HG03139 (cell line): ENCODE measurements at regions not wholly inside any gene's neighbourhood (a gene's known extent, or its start where the extent isn't known, plus 50 kb on each side); places are given as distances from the start of the nearest gene placed in this dataset.
"Not testable (repeated sequence)": the region's sequence is repeated elsewhere in the genome, so short reads cannot be mapped to it uniquely, and the experiment has no call there.

ENCODE experiments used
- ATAC-seq: cut with Tn5 transposase; IDR thresholded peaks from one replicate; pipeline ENCODE4 v1.9.1; 2021; ENCODE audit not compliant: unreplicated experiment

DNA sequence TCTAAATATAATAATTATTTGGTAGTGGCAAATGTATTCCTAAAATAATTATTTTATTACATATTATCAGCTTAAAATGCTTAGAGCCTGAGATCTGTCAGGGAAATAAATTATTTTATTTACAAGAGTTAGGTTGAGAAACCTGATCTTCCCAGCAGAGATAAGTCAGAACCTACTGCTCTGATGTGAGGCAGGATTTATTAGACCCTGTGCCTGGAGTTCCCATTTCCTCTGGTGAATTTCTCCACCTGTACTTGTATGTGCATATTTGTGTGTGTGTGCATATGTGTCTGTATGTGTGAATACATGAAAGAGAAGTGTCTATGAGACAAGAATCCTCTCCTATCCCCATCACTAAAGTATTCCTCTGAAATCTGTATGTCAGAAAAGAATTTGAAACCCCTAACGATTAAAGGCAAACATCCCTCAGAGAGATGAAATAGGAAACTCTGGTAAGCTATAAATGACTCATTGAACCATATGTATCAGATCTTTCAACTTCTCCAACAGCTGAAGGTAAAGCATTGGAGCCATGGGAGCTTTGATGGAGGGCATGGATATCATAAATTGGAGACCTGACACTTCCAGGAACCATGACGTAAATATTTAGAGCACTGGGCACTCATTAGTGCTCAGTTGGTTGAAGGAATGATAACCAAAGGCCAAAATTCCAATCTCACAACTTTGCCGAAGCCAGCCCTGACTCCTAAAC, 190.9 kb downstream of the XPNPEP1 start:
- ATAC-seq = no peak

DNA sequence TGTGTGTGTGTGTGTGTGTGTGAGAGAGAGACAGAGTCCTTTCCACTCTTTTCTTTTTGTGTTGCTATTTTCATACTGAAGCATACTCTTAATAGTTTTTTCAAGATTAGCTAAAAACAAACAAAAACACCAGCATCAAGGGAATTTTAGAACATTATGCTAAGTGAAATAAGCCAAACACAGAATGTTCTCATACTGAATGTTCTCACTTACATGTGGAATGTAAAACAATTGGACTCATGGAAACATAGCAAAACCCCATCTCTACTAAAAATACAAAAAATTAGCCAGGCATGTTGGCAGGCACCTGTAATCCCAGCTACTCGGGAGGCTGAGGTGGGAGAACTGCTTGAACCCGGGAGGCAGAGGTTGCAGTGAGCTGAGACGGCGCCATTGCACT, 193.4 kb downstream of the XPNPEP1 start:
- ATAC-seq = not testable (repeated sequence)

DNA sequence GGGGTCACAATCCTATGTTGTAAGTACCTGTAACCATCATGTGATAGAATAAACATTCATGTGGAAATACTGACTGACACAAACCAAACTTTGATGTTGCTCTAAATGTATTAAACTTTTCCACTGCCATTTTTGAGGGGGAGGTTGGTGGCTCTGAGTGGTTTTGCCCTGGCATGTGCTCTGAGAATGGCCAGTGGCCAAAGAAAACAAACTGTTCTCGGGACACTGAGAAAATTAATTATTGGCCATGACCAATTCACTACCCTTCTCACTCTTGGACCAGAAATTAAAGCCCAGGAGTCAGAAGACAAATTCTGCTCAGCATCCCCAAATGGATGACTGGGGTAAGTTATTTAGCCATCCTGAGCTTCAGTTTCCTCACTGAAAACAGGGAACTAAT, 195.9 kb downstream of the XPNPEP1 start:
- ATAC-seq = no peak

DNA sequence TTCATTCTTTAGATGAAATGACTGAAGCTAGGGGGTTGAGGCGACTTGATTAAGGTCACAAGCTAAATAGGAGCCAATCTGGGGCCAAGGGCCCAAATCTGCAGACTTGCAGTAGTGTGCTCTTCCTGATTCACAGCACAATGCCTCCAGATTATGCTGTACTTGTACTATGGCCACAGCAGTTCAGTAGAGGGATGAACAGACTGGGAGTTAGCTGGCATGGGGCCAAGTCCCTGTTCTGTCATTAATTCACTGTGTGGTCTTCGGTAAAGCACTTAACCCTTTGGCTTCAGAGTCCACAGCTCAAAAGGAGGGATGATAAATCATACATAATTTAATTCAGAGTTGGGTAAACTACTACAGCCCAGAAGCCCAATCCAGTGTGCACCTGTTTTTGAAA, 196.8 kb downstream of the XPNPEP1 start:
- no peak for ATAC-seq

DNA sequence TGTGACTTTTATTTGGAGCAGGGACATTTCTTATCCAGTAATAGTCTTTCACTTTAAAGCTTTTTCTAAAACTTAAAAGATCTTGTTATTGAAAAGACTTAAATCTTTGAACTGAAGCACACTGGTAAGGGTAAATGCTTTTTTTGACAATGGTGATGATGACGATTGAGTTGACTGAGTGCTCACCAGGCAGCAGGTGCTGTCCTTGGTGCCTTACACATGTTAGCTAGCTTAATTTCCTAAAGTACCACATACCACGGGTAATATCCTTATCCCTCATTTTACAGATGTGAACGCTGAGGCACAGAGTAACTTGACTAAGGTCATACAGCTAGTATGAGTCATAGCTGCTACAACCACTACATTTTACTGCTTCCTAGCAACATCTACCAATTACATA, 200.0 kb downstream of the XPNPEP1 start:
- no peak for ATAC-seq

DNA sequence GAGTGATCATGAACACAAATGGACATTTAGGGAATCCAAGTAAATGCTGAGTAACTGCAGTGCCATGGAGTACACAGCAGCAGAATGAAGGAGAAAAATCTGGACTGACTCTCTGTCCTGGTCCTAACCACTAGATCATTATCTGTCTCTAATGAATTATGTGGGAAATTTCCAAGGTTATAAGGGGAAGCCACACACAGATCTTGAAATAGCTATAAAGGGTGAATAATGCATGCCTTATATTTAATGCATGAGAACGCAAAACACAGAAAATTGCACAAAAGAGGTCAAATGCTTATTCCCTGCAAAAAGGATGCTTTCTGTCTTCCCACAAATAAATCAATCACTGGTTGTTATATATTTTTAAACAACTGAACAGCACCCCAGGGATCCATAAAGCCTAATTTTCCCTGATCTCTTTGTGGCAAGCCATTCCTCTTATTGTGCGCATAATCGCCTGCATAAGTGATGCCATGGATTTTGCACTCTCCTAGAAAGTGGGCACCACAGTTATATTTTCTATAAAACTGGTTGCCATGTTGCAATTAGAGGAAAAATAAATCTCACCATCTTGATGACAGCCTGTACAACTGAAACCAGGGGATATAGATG, 201.8 kb downstream of the XPNPEP1 start:
- ATAC-seq = no peak

DNA sequence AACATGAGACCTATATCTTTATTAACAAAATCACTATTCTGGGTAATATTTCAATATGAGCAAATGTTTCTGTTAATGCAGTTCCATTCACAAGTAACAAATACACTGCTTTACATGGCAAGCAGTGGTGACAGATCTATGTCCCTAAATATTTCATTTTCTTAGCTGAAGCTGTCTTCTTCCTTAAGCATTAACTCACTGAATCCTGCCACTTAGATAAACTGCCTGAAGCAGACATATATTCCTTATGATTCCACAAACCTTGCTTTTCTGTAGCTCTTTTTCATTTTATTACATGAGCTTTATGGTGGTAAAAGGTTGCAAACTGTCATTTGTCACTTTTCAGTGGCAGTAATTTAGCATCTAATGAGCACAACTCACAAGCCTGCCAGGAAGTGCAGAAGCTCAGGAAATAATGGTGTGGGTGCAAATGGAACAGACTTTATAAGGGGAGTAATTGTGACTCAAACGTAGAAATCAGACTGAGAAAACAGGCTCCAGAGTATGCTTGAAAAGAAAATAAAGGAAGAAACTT, 217.2 kb downstream of the XPNPEP1 start:
- no peak for ATAC-seq

DNA sequence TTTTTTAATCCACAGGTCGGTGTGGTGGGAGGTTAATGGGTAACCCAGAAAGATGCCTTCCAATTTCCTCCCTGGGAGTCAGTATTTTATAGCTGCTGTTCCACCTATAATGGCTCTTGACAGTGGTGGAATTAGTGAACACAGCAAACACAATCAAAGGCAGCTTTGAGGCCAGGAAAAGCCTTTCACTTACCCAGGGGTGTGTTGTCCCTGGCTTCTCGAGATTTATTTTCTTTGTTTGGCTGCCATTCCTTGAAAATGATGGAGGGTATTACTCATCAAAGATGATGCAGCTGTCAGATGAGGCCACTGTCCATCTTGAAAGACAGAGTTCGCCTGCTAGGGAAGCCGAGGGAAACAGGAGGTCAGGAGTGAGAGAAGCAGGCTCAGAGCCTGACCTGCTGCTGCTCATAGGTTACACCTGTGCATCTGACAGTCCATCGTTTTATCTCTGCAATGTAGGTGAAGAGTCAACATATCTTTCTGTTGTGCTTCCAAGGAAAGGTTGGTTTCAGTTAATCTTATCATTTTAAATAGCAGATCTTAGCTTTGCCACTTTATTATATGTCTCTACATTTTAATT, 221.6 kb downstream of the XPNPEP1 start:
- ATAC-seq = no peak

DNA sequence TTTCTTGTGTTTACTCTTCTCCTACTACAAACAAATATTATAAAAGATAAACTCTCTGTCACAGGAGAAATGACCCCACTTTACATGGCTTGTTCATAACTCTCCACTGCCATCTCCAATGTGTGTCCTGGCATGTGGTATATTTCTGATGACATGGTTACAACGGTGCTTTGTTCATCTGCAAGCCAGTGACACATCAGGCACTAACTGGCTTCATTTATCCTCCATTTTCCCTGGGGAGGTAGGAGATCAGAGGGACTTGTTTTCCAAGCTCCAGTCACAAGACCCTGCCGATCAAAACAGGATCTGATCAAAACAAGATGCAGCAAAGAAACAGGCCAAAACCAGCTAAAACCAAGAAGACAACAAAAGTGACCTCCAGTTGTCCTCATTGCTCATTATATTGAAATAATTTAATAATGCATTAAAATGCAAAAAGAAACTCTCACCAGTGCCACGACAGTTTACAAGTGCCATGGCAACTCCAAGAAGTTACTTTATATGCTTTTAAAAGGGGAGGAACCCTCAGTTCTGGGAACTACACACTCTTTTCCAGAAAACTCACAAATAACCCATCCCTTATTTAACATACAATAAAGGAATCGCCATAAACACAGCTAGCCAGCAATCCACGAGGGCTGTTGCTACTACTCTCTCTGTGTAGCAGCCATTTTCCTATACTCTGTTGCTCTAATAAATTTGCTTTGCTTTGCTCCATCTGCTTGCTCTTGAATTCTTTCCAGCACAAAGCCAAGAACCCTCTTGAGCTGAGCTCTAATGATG, 224.2 kb downstream of the XPNPEP1 start:
- ATAC-seq = no peak

DNA sequence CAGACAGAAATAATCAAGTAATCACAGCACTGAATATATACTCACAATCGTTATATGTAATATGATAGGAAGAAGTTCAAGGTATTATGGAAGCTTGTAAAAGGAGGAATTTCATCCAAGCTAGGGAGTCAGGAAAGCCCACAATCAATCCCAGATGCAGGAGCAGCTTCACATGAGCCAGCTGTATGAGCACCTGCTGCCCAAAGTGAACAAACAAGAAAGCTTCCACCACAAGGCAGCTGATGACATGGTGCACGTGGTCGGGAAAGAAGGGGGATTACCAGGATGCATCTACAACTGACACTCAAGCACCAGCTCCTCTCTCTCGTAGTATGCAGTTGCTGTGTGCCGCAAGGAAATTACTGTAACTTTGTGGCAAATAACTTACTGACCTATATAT, 225.2 kb downstream of the XPNPEP1 start:
- no peak for ATAC-seq

DNA sequence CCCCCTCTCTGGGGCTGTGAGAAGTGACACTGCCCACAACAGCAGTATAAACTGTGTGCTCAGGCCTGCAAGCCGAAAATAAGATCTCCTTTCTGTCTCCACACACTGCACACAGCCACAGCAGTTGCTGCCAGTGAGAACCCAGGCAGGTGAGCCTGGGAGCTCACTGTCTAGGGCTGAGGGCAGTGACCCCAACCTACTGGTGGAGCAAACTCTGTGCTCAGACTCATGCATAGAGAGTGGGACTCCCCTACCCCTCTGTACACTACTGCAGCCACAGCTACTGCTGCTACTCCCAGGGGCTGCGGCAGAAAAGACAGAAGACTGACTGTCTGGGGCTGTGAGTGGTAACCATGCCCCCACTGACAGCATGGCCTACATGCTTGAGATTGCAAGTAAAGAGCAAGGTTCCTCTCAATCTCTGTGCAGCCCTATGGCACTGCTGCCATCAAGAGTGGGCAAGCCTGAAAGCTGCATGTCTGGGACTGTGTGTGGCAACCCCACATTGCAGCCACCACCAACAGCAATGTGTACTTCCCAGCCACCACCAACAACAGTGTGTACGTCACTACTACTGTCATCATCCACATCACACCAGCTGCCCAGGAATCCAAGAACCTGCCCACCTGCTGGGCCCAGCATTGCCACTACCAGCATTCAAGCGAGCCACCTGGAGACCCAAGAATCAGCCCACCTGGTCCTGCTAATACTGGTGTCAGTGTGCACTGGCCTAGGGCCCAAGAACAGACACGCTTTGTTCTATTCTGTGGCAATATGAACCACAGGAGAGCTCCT, 226.1 kb downstream of the XPNPEP1 start:
- ATAC-seq = no peak

DNA sequence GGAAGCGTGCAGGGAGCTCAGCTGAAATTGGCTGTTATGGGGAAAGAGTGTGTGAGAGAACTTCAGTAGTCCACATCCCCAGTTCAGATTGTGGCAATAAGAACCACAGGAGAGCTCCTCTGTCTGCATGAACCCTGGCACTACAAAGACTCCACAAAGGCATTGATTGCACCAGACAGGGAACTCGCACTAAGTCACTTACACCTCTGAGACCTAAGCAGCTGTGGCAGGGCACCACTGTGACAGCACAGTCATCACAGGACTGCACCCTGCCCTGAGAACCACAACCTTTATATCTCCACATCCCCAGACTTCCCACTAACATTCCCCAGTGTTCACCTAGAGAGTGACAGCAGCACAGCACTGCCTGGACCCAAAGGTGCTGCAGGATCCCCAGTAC, 226.8 kb downstream of the XPNPEP1 start:
- ATAC-seq = no peak

DNA sequence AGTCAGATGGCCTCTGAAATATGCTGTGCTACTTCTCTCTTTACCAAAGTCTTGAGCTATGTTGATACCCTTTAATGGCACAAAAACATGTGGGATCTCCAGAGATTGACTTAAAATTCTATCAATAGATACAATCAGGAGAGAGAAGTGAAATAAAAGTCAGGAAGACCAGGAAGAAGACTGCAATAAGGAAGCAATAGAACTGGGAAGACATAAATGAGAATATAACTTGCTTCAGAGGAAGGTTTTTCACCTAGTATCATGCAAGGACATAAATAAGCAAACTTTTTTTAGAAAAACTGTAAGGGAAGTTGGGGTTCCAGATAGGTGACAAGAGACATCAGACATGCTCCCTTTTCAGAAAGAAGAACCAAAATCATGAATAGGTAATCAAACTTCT, 227.3 kb downstream of the XPNPEP1 start:
- ATAC-seq = no peak

DNA sequence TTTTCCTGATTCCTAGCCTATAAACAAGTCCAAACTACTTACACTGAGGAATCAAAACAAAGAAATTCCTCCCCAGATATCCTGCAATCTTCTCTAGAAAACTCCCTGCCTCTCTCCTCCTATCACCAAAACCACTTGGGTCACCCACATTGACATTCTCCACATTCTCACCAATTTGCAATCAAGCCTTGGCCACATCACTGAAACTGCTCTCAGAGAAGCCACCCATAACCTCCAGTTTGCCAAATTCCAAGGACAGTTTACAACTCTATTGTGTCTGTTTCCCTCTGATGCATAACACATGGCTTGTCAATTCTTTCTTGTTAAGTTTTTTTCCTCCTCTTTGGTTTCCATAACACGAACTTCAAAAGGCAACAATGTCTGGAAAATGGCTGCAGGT, 233.5 kb downstream of the XPNPEP1 start:
- ATAC-seq = no peak

DNA sequence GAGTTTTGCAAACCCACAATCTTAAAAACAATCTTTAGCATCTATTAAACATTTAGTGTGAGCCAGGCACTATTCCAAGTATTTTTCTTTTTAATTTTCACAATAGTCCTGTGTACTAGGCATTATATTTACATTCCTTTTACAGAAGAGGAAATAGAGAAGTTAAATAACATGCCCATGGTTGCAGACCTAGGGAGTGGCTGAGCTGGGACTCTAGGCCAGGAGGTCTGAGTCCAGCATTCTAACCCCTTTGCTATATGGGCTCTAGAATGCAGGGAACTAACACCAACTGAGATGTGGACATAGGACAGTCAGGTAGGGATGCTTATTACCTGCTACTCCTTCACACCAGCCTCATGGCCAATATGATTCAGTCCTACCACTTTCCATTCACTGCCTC, 243.8 kb downstream of the XPNPEP1 start:
- no peak for ATAC-seq

DNA sequence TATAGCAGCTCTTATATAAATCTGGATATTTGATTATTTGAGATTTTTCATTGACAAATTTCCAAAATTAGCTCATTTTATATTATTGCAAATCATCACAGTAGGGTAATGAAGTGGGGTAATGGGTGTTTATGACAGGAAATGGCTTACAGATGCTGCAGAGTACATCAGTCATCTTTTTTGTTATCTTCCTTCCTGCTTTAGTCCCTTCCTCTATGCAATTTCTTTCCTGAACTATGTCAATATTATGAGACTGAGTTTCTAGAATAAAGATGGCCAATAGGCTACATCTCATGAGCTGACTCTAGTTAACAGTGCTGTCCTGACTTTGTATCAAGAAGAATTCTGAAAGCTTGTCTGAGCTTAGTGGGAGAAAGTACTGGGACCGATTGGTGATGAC, 244.5 kb downstream of the XPNPEP1 start:
- ATAC-seq = no peak

DNA sequence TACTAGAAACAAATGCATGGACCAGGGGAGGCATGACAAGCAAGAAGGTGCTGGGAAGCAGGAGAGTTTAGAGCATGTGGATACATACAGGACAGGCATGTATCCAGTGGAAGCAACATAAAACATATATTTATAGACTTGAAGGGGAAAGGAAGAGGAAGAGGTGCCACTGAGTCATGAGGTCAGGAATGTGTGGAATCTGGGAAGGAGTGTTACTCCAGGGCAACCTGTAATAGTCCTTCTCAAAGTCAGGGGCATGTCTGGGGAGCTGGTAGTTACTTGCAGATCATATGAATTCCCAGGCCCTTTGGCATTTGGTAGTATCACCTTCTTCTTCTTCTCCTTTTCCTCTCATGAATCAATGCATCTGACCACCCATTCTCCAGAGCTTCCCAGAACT, 246.6 kb downstream of the XPNPEP1 start:
- ATAC-seq = no peak

DNA sequence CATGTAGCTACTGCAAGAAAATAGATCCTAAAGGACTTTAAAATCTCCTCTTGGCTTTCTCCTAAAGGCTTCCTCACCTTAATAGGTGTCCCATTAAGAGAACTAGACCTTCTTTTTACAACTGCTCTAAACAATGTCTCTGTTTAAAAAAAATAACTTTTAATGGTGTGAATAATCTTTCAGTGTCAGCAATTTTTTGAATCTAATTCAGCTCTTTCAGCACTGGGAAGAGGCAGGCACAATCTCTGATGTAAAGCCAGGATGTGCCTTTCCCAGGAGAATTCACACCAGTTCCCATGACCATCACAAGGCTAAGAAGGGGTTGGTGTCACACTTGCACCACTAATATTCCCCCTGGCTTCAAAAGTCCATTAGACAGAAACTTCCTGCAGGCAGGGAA, 254.6 kb downstream of the XPNPEP1 start:
- no peak for ATAC-seq

DNA sequence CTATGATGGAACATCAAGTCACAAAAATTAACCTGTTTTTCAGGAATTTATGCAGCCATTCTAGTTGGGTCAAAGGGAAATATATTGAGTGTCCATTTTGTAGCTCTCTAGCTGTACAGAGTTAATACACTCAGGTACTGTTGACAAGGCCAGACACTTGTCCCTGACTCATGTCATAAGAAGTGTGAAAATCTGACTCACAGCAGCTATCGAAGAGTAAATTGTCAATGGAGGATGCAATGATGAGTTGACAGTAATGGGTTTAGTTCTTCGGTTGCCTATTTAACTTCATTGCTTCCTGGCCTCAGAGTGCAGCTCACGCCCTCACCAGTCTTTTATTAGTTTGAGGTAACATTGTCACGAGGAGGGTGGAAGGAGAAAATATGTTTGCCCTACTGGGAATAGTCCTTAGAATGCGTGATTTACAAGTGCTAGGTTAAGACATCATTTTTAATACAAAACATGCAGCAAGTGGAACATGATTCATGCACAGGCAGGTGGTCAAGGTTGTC, 255.1 kb downstream of the XPNPEP1 start:
- ATAC-seq = no peak

DNA sequence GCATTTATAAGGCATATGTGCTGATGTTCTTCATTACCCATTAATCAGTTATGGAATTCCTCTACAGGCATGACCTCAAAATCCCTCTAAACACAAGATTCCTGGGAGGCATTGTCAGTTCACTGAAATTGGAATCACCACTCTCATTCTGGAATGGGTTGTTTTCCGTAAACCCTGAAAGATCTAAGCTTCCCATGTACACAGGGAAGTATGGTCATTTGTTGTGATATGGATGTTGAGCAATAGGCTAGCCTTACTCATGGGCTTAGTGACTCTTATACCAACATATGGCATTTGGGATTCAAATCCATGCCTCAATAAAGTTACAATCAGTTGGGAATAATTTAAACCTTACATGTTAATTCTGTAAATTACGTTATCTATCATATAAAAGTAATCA, 258.0 kb downstream of the XPNPEP1 start:
- ATAC-seq = no peak

DNA sequence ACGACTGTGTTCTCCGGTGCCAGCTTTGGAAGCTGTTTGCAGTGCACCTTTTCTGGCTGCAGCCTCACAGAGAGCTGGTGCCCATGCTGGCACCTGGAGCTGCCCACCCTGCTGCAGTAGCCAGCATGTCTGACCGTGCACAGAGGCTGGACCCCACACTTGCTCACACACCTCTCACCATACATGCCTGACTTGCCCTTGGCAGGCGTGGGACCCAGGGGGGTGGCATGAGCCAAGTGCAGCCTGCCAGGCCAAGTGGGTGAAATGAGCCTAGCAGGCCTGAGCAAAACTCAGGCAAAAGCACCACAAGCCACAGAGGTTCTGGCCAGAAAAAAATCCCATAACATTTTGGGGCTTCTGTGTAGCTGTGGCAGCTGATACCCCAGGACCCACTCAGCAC, 258.8 kb downstream of the XPNPEP1 start:
- ATAC-seq = no peak
